HCT116 (cell line): ENCODE measurements at regions not wholly inside any gene's neighbourhood (a gene's known extent, or its start where the extent isn't known, plus 50 kb on each side); places are given as distances from the start of the nearest gene placed in this dataset.

ENCODE experiments used
- ATAC-seq: fragments of 200-7000 bp; cut with Tn5 transposase; 2 replicates; pipeline ENCODE4 v1.9.1; 2020; ENCODE audit warnings: mild to moderate bottlenecking, moderate library complexity
- BruUV-seq: library from RNA; stranded (reverse); fragments of 400-500 nt; replicated peaks from 2 replicates; lab custom pipeline; 2021; lab: Mats Ljungman, UMichigan
- CTCF ChIA-PET: fragments of 300-600 bp; sonication (Branson Sonifier 250); formaldehyde crosslinking; loops from one replicate; lab custom pipeline; 2021; ENCODE audit warnings: antibody characterized with exemption; lab: Charles Lee
- POLR2A ChIA-PET: fragments of 300-600, 350-600 bp; sonication (Branson Sonifier 250); formaldehyde crosslinking; loops from one replicate; lab custom pipeline; 2021; ENCODE audit warnings: antibody characterized with exemption; lab: Charles Lee
- RAD21 ChIA-PET, 2 experiments: fragments of 300-600 bp; sonication (Branson Sonifier 250); formaldehyde crosslinking; loops; one replicate each; lab custom pipeline; 2023; ENCODE audit warnings: low total read pairs in 2 of 2; ENCODE audit not compliant: uncharacterized antibody in 2 of 2, unreplicated experiment in 2 of 2, low non-redundant PET in 1 of 2; lab: Charles Lee
- DNase-seq: peaks from one replicate; pipeline ENCODE4 v3.0.0-alpha.2; 2010; ENCODE audit warnings: low read depth, low spot score
- H2AFZ ChIP-seq: fragments of 200-600 bp; shearing (Covaris generic), sonication (generic); 2 replicates; pipeline ENCODE4 v1.6.1; 2017; ENCODE audit warnings: low read depth, mixed run types, mixed read lengths, antibody characterized with exemption, low read length; ENCODE audit not compliant: poor library complexity, severe bottlenecking
- H3K27ac ChIP-seq: 2 replicates; pipeline ENCODE4 v1.5.1; 2012; ENCODE audit warnings: low read depth, low read length
- H3K27me3 ChIP-seq: fragments of 200-600 bp; sonication (generic); 2 replicates; pipeline ENCODE4 v1.6.1; 2016; ENCODE audit warnings: mixed run types, low read length, mixed read lengths; ENCODE audit not compliant: insufficient read depth
- H3K36me3 ChIP-seq, 2 experiments: fragments of 200-500 bp in 1 of 2; fragments of 200-600 bp in 1 of 2; sonication (Bioruptor generic) in 1 of 2; sonication (generic) in 1 of 2; 2 replicates each; pipeline versions ENCODE4 v1.5.1 to v1.6.1; 2014 to 2016; ENCODE audit warnings: low read length in 2 of 2, inconsistent platforms in 1 of 2, mixed read lengths in 1 of 2, mixed run types in 1 of 2; ENCODE audit not compliant: insufficient read depth in 2 of 2, control insufficient read depth in 1 of 2
- H3K4me1 ChIP-seq, 2 experiments: fragments of 200-600 bp in 1 of 2; sonication (generic) in 1 of 2; 2 replicates each; pipeline versions ENCODE4 v1.5.1 to v1.6.1; 2012 to 2017; ENCODE audit warnings: low read length in 2 of 2, inconsistent platforms in 1 of 2, mild to moderate bottlenecking in 1 of 2, mixed read lengths in 1 of 2, mixed run types in 1 of 2, moderate library complexity in 1 of 2; ENCODE audit not compliant: insufficient read depth in 2 of 2, control insufficient read depth in 1 of 2
- H3K4me2 ChIP-seq: fragments of 200-600 bp; sonication (generic); 2 replicates; pipeline ENCODE4 v1.6.1; 2017; ENCODE audit warnings: mixed run types, low read length, mixed read lengths
- H3K4me3 ChIP-seq, 2 experiments: fragments of 200-600 bp in 1 of 2; sonication (generic) in 1 of 2; replicated peaks in 1 of 2; 2 replicates each; pipeline ENCODE4 v1.5.1; 2011 to 2016; ENCODE audit warnings: low read length in 2 of 2, control low read depth in 1 of 2, low read depth in 1 of 2, mild to moderate bottlenecking in 1 of 2, mixed read lengths in 1 of 2, mixed run types in 1 of 2
- H3K79me2 ChIP-seq: fragments of 200-600 bp; sonication (generic); 2 replicates; pipeline ENCODE4 v1.6.1; 2017; ENCODE audit warnings: mild to moderate bottlenecking, mixed run types, low read length, moderate library complexity, mixed read lengths; ENCODE audit not compliant: insufficient read depth
- H3K9ac ChIP-seq: fragments of 200-600 bp; sonication (generic); 2 replicates; pipeline ENCODE4 v1.6.1; 2016; ENCODE audit warnings: low read length, mixed read lengths
- H3K9me2 ChIP-seq: fragments of 200-600 bp; sonication (generic), shearing (Covaris generic); 2 replicates; pipeline ENCODE4 v1.6.1; 2017; ENCODE audit warnings: mixed run types, mild to moderate bottlenecking, moderate library complexity; ENCODE audit not compliant: insufficient read depth
- H3K9me3 ChIP-seq, 2 experiments: fragments of 200-500 bp in 1 of 2; fragments of 200-600 bp in 1 of 2; sonication (Bioruptor generic) in 1 of 2; sonication (generic) in 1 of 2; 2 replicates each; pipeline ENCODE4 v1.6.1; 2014 to 2017; ENCODE audit warnings: low read length in 2 of 2, mixed read lengths in 2 of 2, inconsistent platforms in 1 of 2, low read depth in 1 of 2, mild to moderate bottlenecking in 1 of 2, mixed run types in 1 of 2, moderate library complexity in 1 of 2; ENCODE audit not compliant: control insufficient read depth in 1 of 2, insufficient read depth in 1 of 2
- H4K20me1 ChIP-seq: fragments of 200-600 bp; sonication (generic), shearing (Covaris generic); 2 replicates; pipeline ENCODE4 v1.6.1; 2017; ENCODE audit warnings: mixed run types, mild to moderate bottlenecking, moderate library complexity; ENCODE audit not compliant: insufficient read depth
- ATF3 ChIP-seq: IDR thresholded peaks from 2 replicates; pipeline ENCODE4 v1.6.1; 2012
- CBX3 ChIP-seq: IDR thresholded peaks from 2 replicates; pipeline ENCODE4 v1.6.1; 2012; ENCODE audit warnings: low read depth
- ELF1 ChIP-seq: IDR thresholded peaks from 2 replicates; pipeline ENCODE4 v1.6.1; 2012; ENCODE audit warnings: low read depth, borderline replicate concordance
- EZH2 ChIP-seq: fragments of 200-600 bp; sonication (generic); IDR thresholded peaks from 2 replicates; pipeline ENCODE4 v1.6.1; 2017; ENCODE audit warnings: antibody characterized with exemption, mixed run types
- EZH2phosphoT487 ChIP-seq: fragments of 200-600 bp; IDR thresholded peaks from 2 replicates; pipeline ENCODE4 v1.6.1; 2018; ENCODE audit warnings: antibody characterized with exemption, borderline replicate concordance
- MAX ChIP-seq: IDR thresholded peaks from 2 replicates; pipeline ENCODE4 v1.6.1; 2012
- POLR2AphosphoS5 ChIP-seq: IDR thresholded peaks from 2 replicates; pipeline ENCODE4 v1.6.1; 2011; ENCODE audit warnings: mild to moderate bottlenecking, low read depth, low read length, moderate library complexity
- RAD21 ChIP-seq: IDR thresholded peaks from 2 replicates; pipeline ENCODE4 v1.6.1; 2012; ENCODE audit warnings: low read depth, mild to moderate bottlenecking
- SIN3A ChIP-seq: IDR thresholded peaks from 2 replicates; pipeline ENCODE4 v1.6.1; 2012; ENCODE audit warnings: low read depth
- SP1 ChIP-seq: IDR thresholded peaks from 2 replicates; pipeline ENCODE4 v1.6.1; 2012; ENCODE audit warnings: low read depth
- YY1 ChIP-seq: IDR thresholded peaks from 2 replicates; pipeline ENCODE4 v1.6.1; 2011; ENCODE audit warnings: low read length, low read depth, moderate library complexity, mild to moderate bottlenecking; ENCODE audit not compliant: insufficient replicate concordance; ENCODE audit errors: extremely low read depth
- ZBTB33 ChIP-seq: IDR thresholded peaks from 2 replicates; pipeline ENCODE4 v1.6.1; 2011; ENCODE audit warnings: mild to moderate bottlenecking, low read length, moderate library complexity; ENCODE audit not compliant: insufficient replicate concordance; ENCODE audit errors: extremely low read depth
- ZNF274 ChIP-seq: fragments of 200-500 bp; sonication (Bioruptor generic); IDR thresholded peaks from 2 replicates; pipeline ENCODE4 v1.6.1; 2014; ENCODE audit warnings: mild to moderate bottlenecking, low read depth, low read length, inconsistent platforms
- intact Hi-C: fragments of 100-400 bp; cut with micrococcal nuclease; formaldehyde crosslinking; loops from 2 replicates; pipeline ENCODE4 v1.10.0; 2022

GRCh38 chr4:124282301-124282898 lies 430.1 kb downstream of the ANKRD50 start:
- H4K20me1 ChIP-seq = no peaks in the 10 kb centered on the region
- H3K9me3 ChIP-seq = no peaks in the 10 kb centered on the region
- no peaks in the 10 kb centered on the region for H3K9me2 ChIP-seq
- H3K4me1 ChIP-seq = 0 out of 4 replicates have a peak, but pooled peaks cover 0 to 5% of the 10 kb centered on the region in 2 experiments
- no peak overlapping the region for H2AFZ ChIP-seq
- POLR2A ChIA-PET = no interaction called here
- TF ChIP-seq MAX = no peak
- TF ChIP-seq YY1 = no peak
- no peak for TF ChIP-seq CBX3
- no peak for TF ChIP-seq EZH2
- TF ChIP-seq EZH2phosphoT487 = no peak
- TF ChIP-seq SIN3A = no peak
- TF ChIP-seq ATF3 = no peak
- TF ChIP-seq ZBTB33 = no peak
- no peak for TF ChIP-seq ELF1
- no peak for TF ChIP-seq RAD21
- no peak for TF ChIP-seq SP1
- no peak for TF ChIP-seq ZNF274
- no peak for TF ChIP-seq POLR2AphosphoS5
- CTCF ChIA-PET = no interaction called here
- no TSS peak for BruUV-seq
- H3K79me2 ChIP-seq = no peaks in the 10 kb centered on the region
- H3K4me3 ChIP-seq = no peak overlapping the region
- no peak overlapping the region for H3K4me2 ChIP-seq
- no peaks in the 10 kb centered on the region for H3K36me3 ChIP-seq
- H3K9ac ChIP-seq = no peak overlapping the region
- no peak for DNase-seq
- H3K27ac ChIP-seq = no peak overlapping the region
- no peak for ATAC-seq
- intact Hi-C loops = no loop called here
- no peaks in the 10 kb centered on the region for H3K27me3 ChIP-seq
- RAD21 ChIA-PET = no interaction called here
